Activated CD4-positive, CD25-positive, alpha-beta regulatory T cell treated with anti-CD3 and anti-CD28 coated beads, Interleukin-2, amount 50 U/mL, for 24 hours (primary cell): ENCODE measurements at regions not wholly inside any gene's neighbourhood (a gene's known extent, or its start where the extent isn't known, plus 50 kb on each side); places are given as distances from the start of the nearest gene placed in this dataset.
"Not testable (repeated sequence)": the region's sequence is repeated elsewhere in the genome, so short reads cannot be mapped to it uniquely, and the experiment has no call there.

Experiments
- ATAC-seq, 2 donors: fragments of 150-1000 bp; cut with Tn5 transposase; one replicate each; pipeline ENCODE4 v1.10.0; 2021; ENCODE audit warnings: mild to moderate bottlenecking in 1 of 2, moderate library complexity in 1 of 2

- ATAC-seq: no peak
These were observed 264.9 kb downstream of the TLE1 start for GRCh38 chr9:81424431-81424830.

- no peak for ATAC-seq
These were observed 265.6 kb downstream of the TLE1 start for GRCh38 chr9:81423589-81424326.

GRCh38 chr9:81421090-81421489 is 268.3 kb downstream of the TLE1 start:
- ATAC-seq: not testable (repeated sequence)

- ATAC-seq: no peak
These were observed 269.3 kb downstream of the TLE1 start for GRCh38 chr9:81420024-81420423.

GRCh38 chr9:81417941-81418340 is 271.4 kb downstream of the TLE1 start:
- ATAC-seq: no peak

- no peak for ATAC-seq
These were observed 272.1 kb downstream of the TLE1 start for GRCh38 chr9:81417299-81417675.

GRCh38 chr9:81416476-81417298 is 272.7 kb downstream of the TLE1 start:
- no peak for ATAC-seq

GRCh38 chr9:81414836-81415235 is 274.5 kb downstream of the TLE1 start:
- ATAC-seq: no peak

- ATAC-seq: no peak
These were observed 277.4 kb downstream of the TLE1 start for GRCh38 chr9:81411961-81412360.

- ATAC-seq: no peak
These were observed 279.1 kb downstream of the TLE1 start for GRCh38 chr9:81410201-81410600.

- no peak for ATAC-seq
These were observed 280.4 kb downstream of the TLE1 start for GRCh38 chr9:81408951-81409350.

GRCh38 chr9:81404931-81405598 is 284.3 kb downstream of the TLE1 start:
- ATAC-seq: no peak

GRCh38 chr9:81397481-81398381 is 291.6 kb downstream of the TLE1 start:
- ATAC-seq: no peak

GRCh38 chr9:81396528-81396927 is 292.8 kb downstream of the TLE1 start:
- ATAC-seq: no peak

- ATAC-seq: no peak
These were observed 293.7 kb downstream of the TLE1 start for GRCh38 chr9:81395676-81396054.

GRCh38 chr9:81394881-81395675 is 294.3 kb downstream of the TLE1 start:
- ATAC-seq: no peak

- ATAC-seq: no peak
These were observed 295.1 kb downstream of the TLE1 start for GRCh38 chr9:81393985-81394811.

- ATAC-seq: no peak
These were observed 297.9 kb downstream of the TLE1 start for GRCh38 chr9:81391457-81391825.

- ATAC-seq: no peak
These were observed 298.4 kb downstream of the TLE1 start for GRCh38 chr9:81390792-81391456.

- ATAC-seq: no peak
These were observed 299.8 kb downstream of the TLE1 start for GRCh38 chr9:81389569-81389993.
